ENCODE measurements at regions not wholly inside any gene's neighbourhood (a gene's known extent, or its start where the extent isn't known, plus 50 kb on each side); places are given as distances from the start of the nearest gene placed in this dataset.
A peak's percentile ranks its signal among the peaks of the same experiment; 100 is the strongest.

DNA sequence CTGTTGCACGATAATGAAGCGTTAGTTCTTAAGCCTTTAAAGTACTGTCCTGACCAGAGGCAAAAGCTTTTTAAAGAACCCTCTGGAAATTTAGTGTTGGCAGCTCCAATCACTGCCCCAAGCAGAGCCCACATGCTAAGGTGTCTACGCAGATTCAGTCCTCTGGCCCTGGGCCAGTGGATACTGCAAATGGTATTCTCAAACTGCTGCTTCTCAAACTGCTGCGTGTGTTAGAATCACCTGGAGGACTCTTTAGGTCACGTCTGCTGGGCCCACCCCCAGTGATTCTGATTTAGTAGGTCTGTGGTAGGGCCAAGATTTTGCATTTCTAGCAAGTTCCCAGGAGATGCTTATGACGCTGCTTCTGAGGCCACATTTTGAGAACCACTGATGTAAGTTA, 96.0 kb upstream of the CCDC28A start:
- Histone ChIP-seq H3K9ac (ENCODE audit: low read length in 2 of 2) (no peak overlapping the region), H3K27me3 (ENCODE audit: control insufficient read depth in 1 of 2, insufficient read depth in 2 of 2, low read length in 2 of 2) (no peaks in the 10 kb centered on the region), H3K9me3 (ENCODE audit: control insufficient read depth in 2 of 2, low read length in 2 of 2) (no peaks in the 10 kb centered on the region), H3K4me3 (ENCODE audit: low read length in 2 of 2) (no peak overlapping the region), H3K27ac (ENCODE audit: low read length) (no peak overlapping the region), H3K36me3 (ENCODE audit: control insufficient read depth in 2 of 2, insufficient read depth in 2 of 2, low read length in 2 of 2) (no peaks in the 10 kb centered on the region), H3K4me1 (ENCODE audit: control insufficient read depth, insufficient read depth, low read length) (no peaks in the 10 kb centered on the region)

DNA sequence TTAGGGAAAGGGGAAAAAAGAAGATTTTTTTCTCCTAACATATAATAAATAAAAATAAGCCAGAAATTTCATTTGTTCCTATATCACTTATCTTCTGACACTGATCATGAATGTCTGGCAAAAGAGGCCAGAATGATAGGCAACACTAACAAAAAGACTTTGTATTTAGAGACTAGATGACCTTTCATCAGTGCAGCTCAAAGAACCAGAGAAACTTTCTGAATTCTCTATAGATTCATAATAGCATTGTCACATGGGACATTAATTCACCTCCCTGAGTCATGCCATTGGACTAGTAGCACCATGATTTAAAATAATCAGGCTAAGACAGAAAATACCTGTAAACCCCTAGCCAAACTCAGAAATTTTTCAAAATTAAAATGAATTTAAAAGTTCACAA, 95.4 kb upstream of the CCDC28A start:
- Histone ChIP-seq H3K27me3 (ENCODE audit: control insufficient read depth in 1 of 2, insufficient read depth in 2 of 2, low read length in 2 of 2) (no peaks in the 10 kb centered on the region), H3K4me3 (ENCODE audit: low read length in 2 of 2) (no peak overlapping the region), H3K9me3 (ENCODE audit: control insufficient read depth in 2 of 2, low read length in 2 of 2) (no peaks in the 10 kb centered on the region), H3K4me1 (ENCODE audit: control insufficient read depth, insufficient read depth, low read length) (no peaks in the 10 kb centered on the region), H3K9ac (ENCODE audit: low read length in 2 of 2) (no peak overlapping the region), H3K36me3 (ENCODE audit: control insufficient read depth in 2 of 2, insufficient read depth in 2 of 2, low read length in 2 of 2) (no peaks in the 10 kb centered on the region), H3K27ac (ENCODE audit: low read length) (no peak overlapping the region)

DNA sequence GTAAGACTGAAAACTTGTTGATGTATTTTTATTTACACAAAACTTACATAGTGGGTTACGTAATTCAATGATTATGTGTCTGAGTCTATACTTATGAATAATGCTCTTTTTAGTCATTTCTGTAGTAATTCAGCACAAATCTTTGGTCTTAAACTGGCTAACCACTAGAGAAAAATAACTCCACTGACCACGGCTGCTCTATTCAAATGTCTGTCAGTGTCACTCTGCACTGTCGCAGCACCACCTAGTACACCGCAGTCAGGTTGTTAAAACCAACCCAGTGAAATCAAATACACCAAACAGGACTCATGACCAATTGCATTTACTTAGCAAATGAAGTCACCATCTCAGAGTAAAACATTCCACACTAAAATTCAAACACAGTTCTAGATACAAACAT, 93.5 kb upstream of the CCDC28A start:
- Histone ChIP-seq H3K4me1 (ENCODE audit: control insufficient read depth, insufficient read depth, low read length) (no peaks in the 10 kb centered on the region), H3K27me3 (ENCODE audit: control insufficient read depth in 1 of 2, insufficient read depth in 2 of 2, low read length in 2 of 2) (no peaks in the 10 kb centered on the region), H3K36me3 (ENCODE audit: control insufficient read depth in 2 of 2, insufficient read depth in 2 of 2, low read length in 2 of 2) (no peaks in the 10 kb centered on the region), H3K9ac (ENCODE audit: low read length in 2 of 2) (no peak overlapping the region), H3K4me3 (ENCODE audit: low read length in 2 of 2) (no peak overlapping the region), H3K27ac (ENCODE audit: low read length) (no peak overlapping the region), H3K9me3 (ENCODE audit: control insufficient read depth in 2 of 2, low read length in 2 of 2) (no peaks in the 10 kb centered on the region)

DNA sequence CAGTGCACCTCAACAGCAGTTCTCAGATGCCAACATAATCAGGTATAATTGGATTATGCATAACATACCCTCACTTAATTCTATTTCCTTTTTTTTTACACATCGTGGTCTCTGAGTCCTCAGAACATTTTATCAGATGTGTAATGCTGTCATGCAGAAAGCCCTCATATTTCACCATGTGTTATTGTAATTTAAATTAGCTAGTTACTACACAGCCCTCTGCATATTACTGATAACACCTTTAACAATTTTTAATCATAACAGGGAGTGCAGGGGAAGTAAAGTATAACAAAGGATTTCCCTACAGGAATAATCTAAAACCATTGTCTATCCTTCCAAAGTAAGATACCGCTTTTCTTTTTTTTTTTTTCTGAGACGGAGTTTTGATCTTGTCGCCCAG, 91.9 kb upstream of the CCDC28A start:
- H3K36me3 ChIP-seq (ENCODE audit: control insufficient read depth in 2 of 2, insufficient read depth in 2 of 2, low read length in 2 of 2) = no peaks in the 10 kb centered on the region

DNA sequence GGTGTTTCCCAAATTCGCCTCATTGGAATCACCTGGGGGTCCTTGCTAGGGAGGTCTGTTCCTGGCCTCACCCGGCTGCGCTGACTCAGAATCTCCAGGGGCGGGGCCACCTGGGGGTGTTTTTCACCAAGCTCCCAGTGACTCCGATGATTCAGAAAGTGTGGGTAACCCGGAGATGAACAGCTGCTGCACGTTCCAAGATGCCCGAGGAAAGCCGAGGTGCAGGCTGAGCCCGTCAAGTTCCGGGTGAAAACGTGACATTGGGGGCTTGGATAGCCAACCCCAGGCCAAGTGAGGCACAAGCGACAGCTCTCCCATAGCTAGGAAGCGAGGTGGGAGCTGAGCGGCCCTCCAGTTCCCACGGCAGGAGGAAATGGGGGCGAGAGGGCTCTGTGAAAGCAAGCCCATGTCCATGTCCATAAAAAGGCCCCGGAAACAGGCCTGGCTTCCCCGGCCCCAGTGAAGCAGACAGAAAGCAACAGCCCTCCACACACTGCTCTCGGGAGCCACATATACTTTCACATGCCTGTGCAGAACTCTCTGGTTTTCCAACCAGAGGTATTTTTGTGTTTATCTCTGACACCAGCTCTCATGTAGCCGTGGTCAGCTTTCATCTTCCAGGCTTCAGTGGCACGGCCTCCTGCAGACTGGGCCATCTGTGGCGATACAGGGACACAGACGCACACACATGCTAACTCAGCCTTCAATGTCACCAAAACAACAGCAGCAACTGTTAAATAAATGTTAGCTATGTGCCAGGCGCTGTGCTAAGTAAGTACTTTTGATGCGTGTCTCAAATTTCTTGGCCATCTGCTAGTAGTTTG, 90.7 kb upstream of the CCDC28A start:
- no peak overlapping the region for H3K27ac ChIP-seq (ENCODE audit: low read length)
- H3K4me1 ChIP-seq (ENCODE audit: control insufficient read depth, insufficient read depth, low read length) = no peaks in the 10 kb centered on the region
- no peaks in the 10 kb centered on the region for H3K27me3 ChIP-seq (ENCODE audit: control insufficient read depth in 1 of 2, insufficient read depth in 2 of 2, low read length in 2 of 2)
- H3K9ac ChIP-seq (ENCODE audit: low read length in 2 of 2) = no peak overlapping the region
- no peaks in the 10 kb centered on the region for H3K36me3 ChIP-seq (ENCODE audit: control insufficient read depth in 2 of 2, insufficient read depth in 2 of 2, low read length in 2 of 2)
- no peaks in the 10 kb centered on the region for H3K9me3 ChIP-seq (ENCODE audit: control insufficient read depth in 2 of 2, low read length in 2 of 2)
- no peak overlapping the region for H3K4me3 ChIP-seq (ENCODE audit: low read length in 2 of 2)

More for the DNA sequence above, 91.9 kb upstream of the CCDC28A start:
- H3K4me3 ChIP-seq (ENCODE audit: low read length in 2 of 2) = no peak overlapping the region
- no peak overlapping the region for H3K27ac ChIP-seq (ENCODE audit: low read length)
- no peaks in the 10 kb centered on the region for H3K9me3 ChIP-seq (ENCODE audit: control insufficient read depth in 2 of 2, low read length in 2 of 2)
- no peaks in the 10 kb centered on the region for H3K4me1 ChIP-seq (ENCODE audit: control insufficient read depth, insufficient read depth, low read length)
- no peak overlapping the region for H3K9ac ChIP-seq (ENCODE audit: low read length in 2 of 2)
- no peaks in the 10 kb centered on the region for H3K27me3 ChIP-seq (ENCODE audit: control insufficient read depth in 1 of 2, insufficient read depth in 2 of 2, low read length in 2 of 2)

DNA sequence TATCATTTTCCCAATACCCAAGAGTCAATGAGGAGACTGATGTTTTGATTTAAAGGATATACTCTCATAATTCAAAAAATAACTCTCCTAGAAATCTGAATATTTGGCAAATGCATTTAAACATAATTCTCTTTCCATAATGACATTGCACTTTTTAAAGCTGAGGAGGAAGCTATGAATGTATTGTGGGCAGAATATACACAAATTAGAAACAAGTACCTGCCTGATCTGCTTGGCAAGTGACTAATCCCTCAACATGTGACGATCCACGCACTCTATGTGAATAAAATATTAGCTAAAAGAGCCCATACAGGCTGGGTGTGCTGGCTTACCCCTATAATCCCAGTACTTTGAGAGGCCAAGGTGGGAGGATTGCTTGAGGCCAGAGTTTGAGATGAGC, 88.3 kb upstream of the CCDC28A start:
- Histone ChIP-seq H3K4me1 (ENCODE audit: control insufficient read depth, insufficient read depth, low read length) (no peaks in the 10 kb centered on the region), H3K27ac (ENCODE audit: low read length) (no peak overlapping the region)

DNA sequence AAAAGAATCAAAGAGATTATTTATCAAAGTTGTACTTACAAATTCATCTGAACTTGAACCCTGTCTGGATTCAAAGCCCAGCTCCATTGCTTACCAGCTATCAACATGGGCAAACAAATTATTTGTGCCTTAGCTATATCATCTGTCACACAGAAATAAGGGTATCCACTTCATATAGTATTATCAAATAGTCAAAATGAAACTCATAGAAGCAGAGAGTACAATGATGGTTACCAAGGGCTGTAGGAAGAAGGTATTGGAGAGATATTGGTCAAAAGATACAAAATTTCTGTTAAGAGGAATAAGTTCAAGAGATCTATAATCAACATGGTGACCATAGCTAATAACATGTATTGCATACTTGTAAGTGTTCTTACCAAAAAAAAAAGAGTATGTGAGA, 87.8 kb upstream of the CCDC28A start:
- no peaks in the 10 kb centered on the region for H3K27me3 ChIP-seq (ENCODE audit: control insufficient read depth in 1 of 2, insufficient read depth in 2 of 2, low read length in 2 of 2)
- no peaks in the 10 kb centered on the region for H3K9me3 ChIP-seq (ENCODE audit: control insufficient read depth in 2 of 2, low read length in 2 of 2)
- no peak overlapping the region for H3K4me3 ChIP-seq (ENCODE audit: low read length in 2 of 2)
- H3K36me3 ChIP-seq (ENCODE audit: control insufficient read depth in 2 of 2, insufficient read depth in 2 of 2, low read length in 2 of 2) = no peaks in the 10 kb centered on the region
- H3K27ac ChIP-seq (ENCODE audit: low read length) = no peak overlapping the region
- H3K9ac ChIP-seq (ENCODE audit: low read length in 2 of 2) = no peak overlapping the region
- no peaks in the 10 kb centered on the region for H3K4me1 ChIP-seq (ENCODE audit: control insufficient read depth, insufficient read depth, low read length)

More for the DNA sequence above, 88.3 kb upstream of the CCDC28A start:
- no peaks in the 10 kb centered on the region for H3K27me3 ChIP-seq (ENCODE audit: control insufficient read depth in 1 of 2, insufficient read depth in 2 of 2, low read length in 2 of 2)
- no peak overlapping the region for H3K4me3 ChIP-seq (ENCODE audit: low read length in 2 of 2)
- H3K9ac ChIP-seq (ENCODE audit: low read length in 2 of 2) = no peak overlapping the region
- no peaks in the 10 kb centered on the region for H3K9me3 ChIP-seq (ENCODE audit: control insufficient read depth in 2 of 2, low read length in 2 of 2)
- no peaks in the 10 kb centered on the region for H3K36me3 ChIP-seq (ENCODE audit: control insufficient read depth in 2 of 2, insufficient read depth in 2 of 2, low read length in 2 of 2)

DNA sequence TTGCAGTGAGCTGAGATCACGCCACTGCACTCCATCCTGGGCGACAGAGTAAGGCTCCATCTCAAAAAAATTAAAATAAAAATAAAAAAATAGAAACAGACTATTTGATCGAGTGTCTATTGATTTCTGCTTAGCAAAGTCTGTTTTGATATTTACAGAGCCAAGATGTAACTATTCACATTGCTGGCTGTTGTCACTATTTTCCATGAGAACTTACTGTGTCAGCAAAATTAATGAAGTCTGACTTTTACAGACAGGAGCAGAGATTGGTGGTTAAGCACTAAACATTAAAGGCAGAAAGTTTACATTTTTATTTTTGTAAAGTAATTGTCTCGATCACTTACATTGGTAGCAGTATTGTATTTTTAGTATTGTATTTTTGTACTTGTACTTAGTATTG, 85.0 kb upstream of the CCDC28A start:
- no peaks in the 10 kb centered on the region for H3K27me3 ChIP-seq (ENCODE audit: control insufficient read depth in 1 of 2, insufficient read depth in 2 of 2, low read length in 2 of 2)

DNA sequence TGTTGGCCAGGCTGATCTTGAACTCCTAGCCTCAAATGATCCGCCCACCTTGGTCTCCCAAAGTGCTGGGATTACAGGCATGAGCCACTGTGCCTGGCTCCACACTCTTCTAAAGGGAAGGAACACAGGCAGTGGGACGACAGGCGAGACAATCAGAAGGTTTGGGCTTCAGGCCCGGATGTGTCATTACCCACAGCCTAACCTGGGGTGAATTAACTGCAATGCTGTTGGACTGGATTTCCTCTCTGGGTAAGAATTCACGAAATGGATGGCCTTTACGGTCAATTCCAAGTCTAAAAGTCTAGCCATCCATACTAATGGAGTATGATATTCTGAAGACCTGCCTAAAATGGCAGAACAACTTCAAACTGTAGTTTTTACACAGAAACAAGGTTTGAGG, 83.7 kb upstream of the CCDC28A start:
- no peak overlapping the region for H3K27ac ChIP-seq (ENCODE audit: low read length)
- H3K4me3 ChIP-seq (ENCODE audit: low read length in 2 of 2) = no peak overlapping the region
- no peak overlapping the region for H3K9ac ChIP-seq (ENCODE audit: low read length in 2 of 2)
- no peaks in the 10 kb centered on the region for H3K27me3 ChIP-seq (ENCODE audit: control insufficient read depth in 1 of 2, insufficient read depth in 2 of 2, low read length in 2 of 2)
- H3K9me3 ChIP-seq (ENCODE audit: control insufficient read depth in 2 of 2, low read length in 2 of 2) = no peaks in the 10 kb centered on the region
- peaks cover 7% of the 10 kb centered on the region for H3K4me1 ChIP-seq (ENCODE audit: control insufficient read depth, insufficient read depth, low read length)
- H3K36me3 ChIP-seq (ENCODE audit: control insufficient read depth in 2 of 2, insufficient read depth in 2 of 2, low read length in 2 of 2) = no peaks in the 10 kb centered on the region

More for the DNA sequence above, 85.0 kb upstream of the CCDC28A start:
- Histone ChIP-seq H3K9ac (ENCODE audit: low read length in 2 of 2) (no peak overlapping the region), H3K9me3 (ENCODE audit: control insufficient read depth in 2 of 2, low read length in 2 of 2) (no peaks in the 10 kb centered on the region), H3K4me1 (ENCODE audit: control insufficient read depth, insufficient read depth, low read length) (peaks cover 7% of the 10 kb centered on the region), H3K36me3 (ENCODE audit: control insufficient read depth in 2 of 2, insufficient read depth in 2 of 2, low read length in 2 of 2) (no peaks in the 10 kb centered on the region), H3K4me3 (ENCODE audit: low read length in 2 of 2) (no peak overlapping the region), H3K27ac (ENCODE audit: low read length) (no peak overlapping the region)

DNA sequence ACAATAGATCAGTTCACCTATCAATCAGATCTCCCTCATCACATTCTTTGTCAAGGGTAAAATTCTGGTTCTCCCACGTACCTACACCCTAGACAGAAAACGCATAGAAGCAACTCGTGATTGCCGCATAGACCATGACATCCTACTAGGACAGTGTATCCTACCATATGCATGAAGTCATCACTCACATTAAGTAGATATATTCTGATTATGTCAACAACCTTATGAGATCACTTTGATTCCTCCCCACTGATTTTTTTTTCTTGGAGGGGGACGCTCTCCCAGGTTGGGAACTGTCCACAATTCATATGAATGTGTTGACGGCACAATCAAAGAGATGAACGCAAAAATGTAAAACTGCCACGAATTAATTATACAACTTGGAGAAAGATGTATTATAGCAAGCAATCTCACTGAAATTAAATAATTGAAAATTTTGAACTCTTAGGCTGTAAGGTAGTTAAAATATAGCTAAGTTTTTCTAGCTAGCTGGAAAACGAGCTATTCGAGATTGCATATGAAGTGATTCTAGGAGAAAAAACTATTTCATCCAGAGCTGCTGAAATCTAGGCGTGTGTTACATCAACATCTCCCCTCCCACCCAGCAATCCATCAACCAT, 82.5 kb upstream of the CCDC28A start:
- H3K36me3 ChIP-seq (ENCODE audit: control insufficient read depth in 2 of 2, insufficient read depth in 2 of 2, low read length in 2 of 2) = no peaks in the 10 kb centered on the region
- H3K27ac ChIP-seq (ENCODE audit: low read length) = no peak overlapping the region
- no peaks in the 10 kb centered on the region for H3K27me3 ChIP-seq (ENCODE audit: control insufficient read depth in 1 of 2, insufficient read depth in 2 of 2, low read length in 2 of 2)
- H3K4me3 ChIP-seq (ENCODE audit: low read length in 2 of 2) = peak overlapping the region in 1 of 2 donors; percentile 75
- peaks cover 7% of the 10 kb centered on the region for H3K4me1 ChIP-seq (ENCODE audit: control insufficient read depth, insufficient read depth, low read length)
- H3K9ac ChIP-seq (ENCODE audit: low read length in 2 of 2) = no peak overlapping the region
- H3K9me3 ChIP-seq (ENCODE audit: control insufficient read depth in 2 of 2, low read length in 2 of 2) = no peaks in the 10 kb centered on the region

DNA sequence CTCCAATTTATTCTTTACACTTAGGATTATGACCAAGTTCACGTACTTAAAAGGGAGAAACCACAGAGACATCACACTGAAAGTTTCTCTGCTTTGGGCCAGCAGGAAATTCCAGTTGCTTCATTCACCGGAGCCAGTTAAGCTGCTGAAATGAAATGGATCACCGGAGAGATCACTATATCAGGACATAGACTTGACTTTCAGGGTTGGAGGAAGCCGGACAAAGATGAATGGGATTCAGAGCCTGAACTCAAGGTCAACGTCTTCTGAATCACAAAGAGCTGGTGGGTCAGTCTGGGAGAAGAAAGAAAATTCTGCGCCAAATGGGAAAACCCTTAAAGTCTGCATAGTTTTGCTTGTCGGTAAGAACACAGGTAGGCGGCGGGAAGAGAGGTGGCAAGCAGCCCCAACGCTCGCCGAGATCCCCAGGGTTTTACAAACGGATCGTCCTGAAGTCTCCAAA, 81.9 kb upstream of the CCDC28A start:
- H3K36me3 ChIP-seq (ENCODE audit: control insufficient read depth in 2 of 2, insufficient read depth in 2 of 2, low read length in 2 of 2) = no peaks in the 10 kb centered on the region
- no peaks in the 10 kb centered on the region for H3K9me3 ChIP-seq (ENCODE audit: control insufficient read depth in 2 of 2, low read length in 2 of 2)
- no peak overlapping the region for H3K27ac ChIP-seq (ENCODE audit: low read length)
- peak overlapping the region; percentile 66 to 75 for H3K4me3 ChIP-seq (ENCODE audit: low read length in 2 of 2)
- H3K4me1 ChIP-seq (ENCODE audit: control insufficient read depth, insufficient read depth, low read length) = peaks cover 7% of the 10 kb centered on the region
- H3K9ac ChIP-seq (ENCODE audit: low read length in 2 of 2) = peak overlapping the region in 1 of 2 donors; percentile 55
- no peaks in the 10 kb centered on the region for H3K27me3 ChIP-seq (ENCODE audit: control insufficient read depth in 1 of 2, insufficient read depth in 2 of 2, low read length in 2 of 2)
